ENCODE measurements at regions not wholly inside any gene's neighbourhood (a gene's known extent, or its start where the extent isn't known, plus 50 kb on each side); places are given as distances from the start of the nearest gene placed in this dataset.

DNA sequence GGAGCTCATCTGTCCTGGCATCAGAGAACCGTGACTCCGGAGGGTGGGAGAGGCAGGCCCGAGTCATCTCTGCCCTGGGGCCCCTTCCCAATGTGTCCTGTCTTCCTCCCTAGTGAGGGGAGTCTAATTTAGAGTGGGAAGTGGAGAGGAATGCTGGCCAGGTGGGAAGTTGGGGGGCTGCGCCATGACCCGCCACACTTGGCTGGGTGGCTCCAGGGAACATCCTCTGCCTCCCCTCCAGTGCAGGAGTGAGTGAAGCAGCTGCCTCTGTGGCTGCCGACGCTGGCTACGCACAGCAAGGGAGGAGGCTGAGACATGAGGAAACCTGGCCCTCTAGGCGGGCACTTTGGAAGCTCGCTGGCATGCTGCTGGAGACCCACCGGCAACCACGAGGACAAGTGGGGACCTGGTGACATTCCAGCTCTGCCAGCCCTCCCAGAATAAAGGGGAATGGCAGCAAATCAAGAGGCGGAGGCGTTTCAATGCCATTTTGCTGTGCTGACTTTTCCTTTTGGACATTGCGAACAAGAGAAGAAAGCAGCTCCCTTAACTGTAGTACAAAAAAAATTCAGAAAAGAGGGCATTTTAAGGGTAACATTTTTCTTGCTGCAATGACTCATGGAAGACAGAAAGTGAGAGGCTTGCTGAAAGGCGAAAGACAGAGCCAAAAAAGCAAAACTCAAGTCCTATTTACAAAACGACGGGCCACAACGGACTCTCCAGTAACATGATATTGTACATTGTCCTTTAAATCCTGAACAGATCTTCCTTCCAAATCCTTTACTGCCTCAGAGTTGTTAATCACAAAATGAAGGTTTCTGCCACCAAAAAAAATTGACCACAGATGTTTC is 121.2 kb upstream of the PITRM1 start:
- TF ChIP-seq, protein P1, sequence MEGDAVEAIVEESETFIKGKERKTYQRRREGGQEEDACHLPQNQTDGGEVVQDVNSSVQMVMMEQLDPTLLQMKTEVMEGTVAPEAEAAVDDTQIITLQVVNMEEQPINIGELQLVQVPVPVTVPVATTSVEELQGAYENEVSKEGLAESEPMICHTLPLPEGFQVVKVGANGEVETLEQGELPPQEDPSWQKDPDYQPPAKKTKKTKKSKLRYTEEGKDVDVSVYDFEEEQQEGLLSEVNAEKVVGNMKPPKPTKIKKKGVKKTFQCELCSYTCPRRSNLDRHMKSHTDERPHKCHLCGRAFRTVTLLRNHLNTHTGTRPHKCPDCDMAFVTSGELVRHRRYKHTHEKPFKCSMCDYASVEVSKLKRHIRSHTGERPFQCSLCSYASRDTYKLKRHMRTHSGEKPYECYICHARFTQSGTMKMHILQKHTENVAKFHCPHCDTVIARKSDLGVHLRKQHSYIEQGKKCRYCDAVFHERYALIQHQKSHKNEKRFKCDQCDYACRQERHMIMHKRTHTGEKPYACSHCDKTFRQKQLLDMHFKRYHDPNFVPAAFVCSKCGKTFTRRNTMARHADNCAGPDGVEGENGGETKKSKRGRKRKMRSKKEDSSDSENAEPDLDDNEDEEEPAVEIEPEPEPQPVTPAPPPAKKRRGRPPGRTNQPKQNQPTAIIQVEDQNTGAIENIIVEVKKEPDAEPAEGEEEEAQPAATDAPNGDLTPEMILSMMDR (IDR thresholded peaks at IDR 0.05; ENCODE audit: unreplicated experiment): no peak
- peaks cover 27% of the 10 kb centered on the region for H3K27me3 Mint-ChIP-seq (ENCODE audit: low read depth)
- no peak for DNase-seq (ENCODE audit: low spot score in 2 of 2, unreplicated experiment in 2 of 2)
- H3K36me3 Mint-ChIP-seq: no peaks in the 10 kb centered on the region
- peak overlapping the region; percentile 31 for H3K27ac Mint-ChIP-seq
- H3K4me1 Mint-ChIP-seq: peaks cover 23% of the 10 kb centered on the region
- no peaks in the 10 kb centered on the region for H3K9me3 Mint-ChIP-seq
- no peak overlapping the region for H3K4me3 Mint-ChIP-seq

DNA sequence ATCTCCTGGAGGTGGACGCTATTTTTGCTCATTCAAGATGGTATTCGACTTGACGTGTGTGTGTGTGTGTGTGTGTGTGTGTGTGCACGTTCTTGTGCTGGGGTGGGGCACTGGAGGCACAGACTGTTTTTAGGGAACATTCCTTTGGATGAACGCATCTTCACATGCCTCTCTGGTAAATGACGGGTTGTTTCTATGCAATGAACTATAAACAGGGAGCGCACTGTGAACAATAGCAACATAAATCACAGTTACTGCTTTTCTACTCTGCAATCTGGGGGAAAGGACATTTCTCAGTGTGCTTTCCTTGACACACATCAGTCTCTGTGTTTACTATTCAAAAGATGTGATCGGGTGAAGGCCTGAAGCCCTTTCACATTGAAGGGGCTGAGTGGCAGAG is 120.1 kb upstream of the PITRM1 start:
- Mint-ChIP-seq H3K9me3 (no peaks in the 10 kb centered on the region), H3K4me1 (peaks cover 23% of the 10 kb centered on the region), H3K27me3 (ENCODE audit: low read depth) (peaks cover 29% of the 10 kb centered on the region), H3K27ac (peak overlapping the region; percentile 40), H3K4me3 (no peak overlapping the region), H3K36me3 (no peaks in the 10 kb centered on the region)
- TF ChIP-seq, protein P1 (IDR thresholded peaks at IDR 0.05; ENCODE audit: unreplicated experiment): no peak
- no peak for DNase-seq (ENCODE audit: low spot score in 2 of 2, unreplicated experiment in 2 of 2)

GRCh38 chr10:3290550-3290949 is 118.0 kb upstream of the PITRM1 start:
- peaks cover 23% of the 10 kb centered on the region for H3K4me1 Mint-ChIP-seq

DNA sequence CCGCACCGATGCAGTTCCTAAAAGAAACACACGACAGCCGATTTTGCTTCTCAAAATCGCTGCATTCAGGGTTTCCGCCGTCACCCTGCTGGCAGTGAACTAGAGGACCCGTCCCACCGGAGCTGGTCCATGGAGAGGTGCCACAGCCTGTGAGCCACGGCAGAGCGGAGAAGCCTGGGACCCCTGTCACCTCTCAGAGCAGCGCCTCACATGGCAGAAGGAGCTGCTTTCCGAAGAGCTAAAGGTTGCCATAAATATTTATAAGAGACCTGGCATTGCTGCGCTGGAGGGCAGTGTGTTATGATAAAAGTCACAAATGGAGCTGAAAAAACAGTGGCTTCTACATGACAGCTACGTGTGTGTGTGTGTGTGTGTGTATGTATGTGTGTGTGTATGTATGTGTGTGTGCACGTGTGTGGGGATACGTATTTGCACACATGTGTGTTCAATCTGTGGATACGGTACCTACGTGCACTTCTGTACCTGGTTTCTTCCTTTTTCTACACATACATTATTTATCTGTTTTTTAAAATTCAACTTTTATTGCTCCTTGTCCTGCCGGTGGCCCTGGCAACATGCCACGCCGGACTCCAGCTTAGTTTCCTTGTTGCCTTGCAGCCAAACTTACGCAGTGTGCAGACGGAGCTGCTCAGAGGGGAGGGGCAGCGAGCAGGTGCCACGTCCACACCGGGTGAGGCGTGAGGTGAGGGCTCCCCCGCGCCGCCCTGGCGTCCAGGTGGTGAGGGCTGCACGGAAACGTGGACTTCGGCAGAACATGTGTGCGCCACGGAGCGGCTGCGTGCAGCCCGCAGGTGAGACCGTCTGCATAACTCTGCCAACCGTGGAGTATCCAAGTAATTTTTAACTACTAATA is 115.2 kb upstream of the PITRM1 start:
- Mint-ChIP-seq H3K27me3 (ENCODE audit: low read depth) (peaks cover 16% of the 10 kb centered on the region), H3K9me3 (no peaks in the 10 kb centered on the region), H3K4me1 (peaks cover 12% of the 10 kb centered on the region), H3K36me3 (no peaks in the 10 kb centered on the region), H3K27ac (no peak overlapping the region), H3K4me3 (no peak overlapping the region)
- TF ChIP-seq, protein P1 (IDR thresholded peaks at IDR 0.05; ENCODE audit: unreplicated experiment): no peak
- DNase-seq (ENCODE audit: low spot score in 2 of 2, unreplicated experiment in 2 of 2): no peak

More at GRCh38 chr10:3290550-3290949, 118.0 kb upstream of the PITRM1 start:
- no peak for DNase-seq (ENCODE audit: low spot score in 2 of 2, unreplicated experiment in 2 of 2)
- Mint-ChIP-seq H3K27me3 (ENCODE audit: low read depth) (peaks cover 17% of the 10 kb centered on the region), H3K27ac (no peak overlapping the region), H3K9me3 (no peaks in the 10 kb centered on the region), H3K4me3 (no peak overlapping the region), H3K36me3 (no peaks in the 10 kb centered on the region)
- TF ChIP-seq, protein P1 (IDR thresholded peaks at IDR 0.05; ENCODE audit: unreplicated experiment): no peak

DNA sequence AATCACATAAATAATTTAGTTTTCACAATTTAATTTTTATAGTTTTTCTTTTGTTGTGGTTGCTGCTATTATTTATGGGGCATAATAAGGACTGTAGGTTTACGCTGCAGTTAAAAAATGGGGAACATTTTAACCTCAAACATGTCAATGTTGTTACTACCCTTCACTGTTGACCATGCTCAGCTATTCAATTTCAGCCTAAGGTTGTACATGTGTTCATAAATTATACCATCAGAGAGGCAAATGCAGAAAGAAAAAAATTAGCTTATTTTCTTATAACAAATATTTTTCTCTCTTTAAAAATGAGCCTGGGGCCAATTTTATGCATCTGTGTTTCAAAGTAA is 110.1 kb upstream of the PITRM1 start:
- DNase-seq (ENCODE audit: low spot score in 2 of 2, unreplicated experiment in 2 of 2): no peak
- TF ChIP-seq, protein P1 (IDR thresholded peaks at IDR 0.05; ENCODE audit: unreplicated experiment): no peak
- Mint-ChIP-seq H3K36me3 (no peaks in the 10 kb centered on the region), H3K9me3 (no peaks in the 10 kb centered on the region), H3K27me3 (ENCODE audit: low read depth) (peaks cover 6% of the 10 kb centered on the region), H3K27ac (no peak overlapping the region), H3K4me3 (no peak overlapping the region), H3K4me1 (peaks cover 24% of the 10 kb centered on the region)

Measured in mesothelial cell of epicardium (in vitro differentiated cells).